HFF-Myc (cell line): ENCODE measurements at regions not wholly inside any gene's neighbourhood (a gene's known extent, or its start where the extent isn't known, plus 50 kb on each side); places are given as distances from the start of the nearest gene placed in this dataset.

Experiments
- DNase-seq: peaks from one replicate; pipeline ENCODE4 v3.0.0-alpha.2; 2011; ENCODE audit warnings: low read depth; ENCODE audit errors: extremely low read depth
- H3K4me3 ChIP-seq: replicated peaks from 2 replicates; pipeline ENCODE4 v1.5.1; 2011; ENCODE audit warnings: low read depth, mild to moderate bottlenecking, control low read depth, low read length
- CTCF ChIP-seq: IDR thresholded peaks from 2 replicates; pipeline ENCODE4 v1.5.1; 2012; ENCODE audit warnings: mild to moderate bottlenecking, low read depth, low read length, control low read depth; ENCODE audit errors: missing control alignments

DNA sequence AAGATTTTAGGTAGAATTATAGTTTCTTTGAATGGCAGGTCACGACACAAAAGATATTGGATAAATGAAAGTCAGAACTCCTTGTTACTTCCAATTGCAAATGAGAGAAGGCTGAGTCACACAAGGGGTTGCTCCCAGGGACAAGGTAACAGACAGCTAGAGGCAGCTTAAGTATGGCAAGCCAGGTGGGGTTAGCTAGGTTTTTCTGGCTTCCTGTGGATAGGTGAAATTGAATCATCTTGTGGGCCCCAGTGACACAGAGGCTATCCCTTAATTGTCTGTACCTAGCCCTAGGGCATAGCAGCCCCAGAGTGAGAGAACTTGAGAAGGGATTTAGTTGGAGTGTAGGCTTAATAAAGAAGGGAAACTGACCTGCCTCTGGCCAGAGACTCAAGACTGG lies 407.7 kb upstream of the SLC8A1 start:
- DNase-seq: no peak
- TF ChIP-seq CTCF: no peak
- H3K4me3 ChIP-seq: no peak overlapping the region

DNA sequence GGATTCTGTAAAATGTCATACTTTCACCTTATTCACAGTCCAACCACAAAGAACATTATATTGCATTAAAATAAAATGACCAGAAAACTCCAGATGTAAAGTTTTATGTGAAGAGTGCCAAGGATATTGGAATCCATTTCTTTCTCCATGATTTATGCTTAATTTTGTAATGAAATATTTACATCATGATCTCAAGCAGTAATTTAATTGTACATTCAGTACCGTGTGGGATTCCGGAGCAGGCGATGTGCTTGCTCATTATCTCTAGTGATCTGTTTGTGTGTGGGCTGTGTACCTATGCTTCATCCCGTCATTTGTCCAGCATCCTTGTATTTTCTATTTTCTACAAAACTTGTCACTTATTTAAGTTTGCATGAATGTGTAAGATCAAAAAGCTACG lies 415.9 kb upstream of the SLC8A1 start:
- no peak for TF ChIP-seq CTCF
- H3K4me3 ChIP-seq: no peak overlapping the region

GRCh38 chr2:40872580-40872979 lies 420.7 kb upstream of the SLC8A1 start:
- no peak for TF ChIP-seq CTCF
- H3K4me3 ChIP-seq: no peak overlapping the region
- DNase-seq: no peak

More for the DNA sequence above, 415.9 kb upstream of the SLC8A1 start:
- no peak for DNase-seq

- no peak overlapping the region for H3K4me3 ChIP-seq
- no peak for TF ChIP-seq CTCF
- DNase-seq: no peak
Observed at GRCh38 chr2:40874380-40874779, 422.5 kb upstream of the SLC8A1 start.

DNA sequence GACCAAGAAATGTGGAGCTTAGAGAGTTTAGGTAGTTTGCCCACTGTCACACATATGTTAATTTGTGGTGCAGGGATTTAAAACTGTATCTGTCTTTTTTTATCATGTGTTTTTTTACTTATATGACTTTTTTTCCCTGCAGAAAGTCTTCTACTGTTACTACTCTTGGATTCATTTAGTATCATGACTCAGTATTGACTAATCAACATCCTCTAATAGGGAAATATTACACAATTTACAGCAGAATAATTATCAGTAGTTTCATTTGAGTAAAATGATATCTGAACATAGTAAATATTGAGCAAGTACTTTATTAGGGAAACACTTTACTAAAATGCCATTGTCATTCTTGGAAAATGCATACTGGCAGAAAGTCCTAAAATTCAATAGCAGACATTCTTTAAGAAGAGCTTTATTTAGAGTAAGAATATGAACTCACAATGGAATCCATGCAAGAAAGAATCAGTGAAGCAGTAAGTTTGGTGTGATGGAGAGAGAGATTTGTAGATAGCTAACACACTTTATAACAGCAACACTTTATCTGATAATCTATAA lies 425.9 kb upstream of the SLC8A1 start:
- no peak for TF ChIP-seq CTCF
- H3K4me3 ChIP-seq: no peak overlapping the region
- DNase-seq: no peak

DNA sequence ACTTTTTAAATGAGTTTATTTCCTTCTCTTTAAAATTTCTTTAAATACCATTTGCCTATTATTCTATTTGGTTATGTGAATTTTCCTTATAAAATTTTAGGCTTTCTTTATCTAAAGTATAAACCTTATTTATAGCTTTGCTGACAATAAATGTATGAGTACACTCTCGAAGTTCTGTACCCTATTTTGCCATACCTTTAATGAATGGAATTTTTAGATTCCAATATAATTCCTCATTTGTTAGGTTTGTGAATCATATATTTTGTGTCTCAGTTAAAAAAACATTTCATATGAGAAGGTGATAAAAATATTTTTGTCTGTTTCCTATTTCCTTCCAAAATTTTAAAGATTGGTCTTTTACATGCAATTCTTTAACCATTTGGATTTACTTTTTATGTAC lies 427.4 kb upstream of the SLC8A1 start:
- no peak overlapping the region for H3K4me3 ChIP-seq
- TF ChIP-seq CTCF: no peak
- no peak for DNase-seq

DNA sequence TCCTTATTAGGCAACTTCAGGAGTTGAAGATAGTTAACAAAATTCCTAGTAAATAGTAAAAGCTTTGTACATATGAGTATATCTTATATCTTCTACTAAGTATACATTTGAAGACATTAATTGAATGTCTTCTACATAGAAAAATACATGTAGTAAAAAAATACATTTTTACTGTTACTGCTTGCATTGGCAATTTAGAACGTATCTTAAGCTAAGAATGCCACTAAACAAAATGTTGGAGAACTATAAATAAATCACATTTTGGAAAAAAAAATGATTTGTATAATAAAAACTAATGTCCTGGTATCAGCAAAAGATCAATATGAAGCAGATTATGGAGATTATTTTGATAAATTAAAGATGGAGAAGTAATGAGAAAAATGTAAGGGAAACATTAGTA lies 434.2 kb upstream of the SLC8A1 start:
- no peak for TF ChIP-seq CTCF
- DNase-seq: no peak
- no peak overlapping the region for H3K4me3 ChIP-seq
